GM18858 (cell line): ENCODE measurements at regions not wholly inside any gene's neighbourhood (a gene's known extent, or its start where the extent isn't known, plus 50 kb on each side); places are given as distances from the start of the nearest gene placed in this dataset.

Experiments used
- ATAC-seq: cut with Tn5 transposase; IDR thresholded peaks from one replicate; pipeline ENCODE4 v1.9.1; 2021; ENCODE audit not compliant: unreplicated experiment

DNA sequence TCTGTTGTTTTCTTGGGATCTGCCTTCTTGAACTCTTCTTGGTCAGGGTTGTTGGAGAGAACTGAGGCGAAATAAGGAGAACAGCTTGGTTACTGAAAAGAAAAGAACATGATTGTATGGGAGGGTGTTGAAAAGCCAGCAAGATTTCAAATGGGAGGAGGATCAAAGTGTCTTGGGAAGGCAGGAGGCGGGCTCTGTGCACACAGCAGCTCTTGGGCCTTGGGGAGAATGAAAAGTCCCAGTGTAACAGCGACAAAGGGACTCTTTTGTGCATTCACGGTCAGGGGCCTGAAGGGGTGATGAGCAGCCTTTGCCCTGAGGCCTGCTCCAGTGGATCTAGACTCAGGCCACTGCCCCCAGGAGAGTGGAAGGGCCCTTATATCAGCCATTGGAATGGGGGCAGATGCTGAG is 135.4 kb downstream of the ADAMTS15 start:
- ATAC-seq: no peak

DNA sequence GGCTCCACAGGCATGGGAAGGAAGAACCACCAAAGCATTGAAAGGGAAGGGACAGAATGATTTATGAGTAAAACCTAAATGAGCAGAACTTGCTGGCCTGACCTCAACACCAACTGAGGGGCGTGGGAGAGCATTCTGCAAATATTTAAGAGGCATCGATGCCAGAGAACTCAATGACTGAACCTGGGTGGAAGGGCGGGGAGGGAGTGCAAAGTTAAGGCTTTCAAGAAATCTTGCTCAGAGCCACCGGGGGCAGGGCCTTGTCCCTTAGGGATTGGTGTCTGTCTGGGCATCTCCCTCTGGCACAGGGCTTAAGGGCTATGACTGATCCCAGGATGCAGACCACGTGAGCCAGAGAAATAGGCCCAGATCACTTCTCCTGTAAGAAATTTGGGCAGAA is 137.1 kb downstream of the ADAMTS15 start:
- ATAC-seq: no peak

GRCh38 chr11:130587658-130588057 is 139.2 kb downstream of the ADAMTS15 start:
- ATAC-seq: no peak

DNA sequence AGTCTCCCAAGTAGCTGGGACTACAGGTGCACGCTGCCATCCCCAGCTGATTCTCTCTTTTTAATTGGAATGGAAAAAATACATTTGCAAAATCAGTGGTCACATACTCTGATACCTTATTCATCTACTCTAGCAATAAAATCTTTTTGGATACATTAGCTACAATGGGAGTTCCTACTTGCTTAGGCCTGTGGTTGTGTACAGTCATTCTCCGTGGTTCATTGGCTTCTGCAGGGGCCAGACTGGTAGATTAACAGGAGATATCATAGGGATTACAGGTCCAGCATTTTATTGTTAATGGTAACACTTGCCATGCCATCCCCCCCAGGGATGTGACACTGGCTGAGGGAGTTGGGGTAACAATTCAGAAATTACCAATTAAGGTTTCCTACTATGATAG is 140.0 kb downstream of the ADAMTS15 start:
- no peak for ATAC-seq

- no peak for ATAC-seq
Measured at GRCh38 chr11:130592056-130592455, 143.6 kb downstream of the ADAMTS15 start.

DNA sequence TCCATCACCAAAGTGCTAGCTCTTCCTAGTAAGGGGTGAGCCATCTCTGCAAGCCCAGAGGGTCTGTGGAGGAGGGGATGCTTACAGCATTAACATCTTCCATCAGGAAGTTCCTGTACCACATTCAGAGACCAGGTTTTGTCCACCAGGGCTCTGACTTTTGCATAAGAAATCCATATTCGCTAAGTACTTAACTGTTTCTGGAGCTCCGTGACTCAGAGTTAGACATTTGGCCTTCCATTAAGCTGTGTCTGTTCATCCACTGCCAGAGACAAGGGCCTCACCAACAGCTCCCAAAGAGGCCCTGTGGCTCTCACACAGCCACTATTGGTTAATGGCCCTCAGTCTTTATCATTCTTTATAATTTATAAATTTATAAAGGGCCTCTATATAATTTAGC is 144.6 kb downstream of the ADAMTS15 start:
- no peak for ATAC-seq

DNA sequence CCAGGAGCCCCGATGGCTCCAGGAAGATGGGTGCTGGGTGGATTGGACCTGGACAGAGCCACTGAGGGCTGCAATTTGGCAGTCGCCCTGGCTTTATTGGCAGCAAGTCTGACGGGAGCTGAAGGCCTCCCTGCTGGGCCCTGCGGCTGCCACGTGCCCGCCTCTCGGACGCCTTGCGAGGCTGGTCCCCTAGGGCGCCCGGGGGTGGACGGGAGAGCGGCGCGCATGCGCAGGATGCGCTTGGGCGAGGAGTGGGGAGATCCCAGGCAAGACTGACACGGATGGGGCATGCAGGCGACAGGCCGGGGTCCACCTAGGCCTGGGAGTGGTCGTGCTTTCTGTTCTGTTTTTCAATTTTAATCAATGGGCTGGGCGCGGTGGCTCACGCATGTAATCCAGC is 150.0 kb downstream of the ADAMTS15 start:
- no peak for ATAC-seq

GRCh38 chr11:130599073-130599654 is 150.7 kb downstream of the ADAMTS15 start:
- ATAC-seq: no peak

GRCh38 chr11:130600139-130600538 is 151.7 kb downstream of the ADAMTS15 start:
- ATAC-seq: no peak

DNA sequence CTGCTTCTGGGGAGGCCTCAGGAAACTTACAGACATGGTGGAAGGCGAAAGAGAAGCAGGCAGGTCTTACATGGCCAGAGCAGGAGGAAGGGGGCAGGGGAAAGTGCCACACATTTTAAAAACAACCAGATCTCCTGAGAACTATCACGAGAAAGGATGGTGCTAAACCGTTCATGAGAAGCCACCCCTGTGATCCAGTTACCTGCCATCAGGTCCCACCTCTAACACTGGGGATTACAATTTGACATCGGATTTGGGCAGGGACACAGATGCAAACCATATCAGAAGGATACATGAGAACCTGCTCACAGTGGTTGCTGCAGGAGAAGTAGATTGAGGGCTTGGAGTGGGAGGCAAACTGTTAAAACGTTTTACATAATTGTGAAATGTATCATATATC is 152.2 kb downstream of the ADAMTS15 start:
- no peak for ATAC-seq

DNA sequence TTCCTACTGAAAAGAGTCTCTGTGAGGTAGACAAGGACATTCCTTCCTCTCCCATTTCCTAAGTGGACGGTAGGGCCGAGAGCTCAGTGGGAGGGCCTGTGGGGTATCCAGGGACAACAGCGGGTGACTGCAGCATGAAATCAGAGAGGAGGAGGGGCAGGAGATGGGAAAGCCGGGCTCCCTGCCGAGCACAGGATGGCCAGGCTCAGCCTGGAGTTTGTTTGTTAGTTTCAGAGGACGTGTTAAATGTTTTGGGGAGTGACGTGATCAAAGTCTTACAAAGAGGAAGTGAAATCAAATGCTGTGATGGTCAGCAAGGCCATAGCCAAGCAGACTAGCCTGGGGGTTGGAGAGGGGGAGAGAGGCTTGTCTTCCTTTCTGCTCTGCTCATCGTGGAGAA is 152.7 kb downstream of the ADAMTS15 start:
- ATAC-seq: no peak

DNA sequence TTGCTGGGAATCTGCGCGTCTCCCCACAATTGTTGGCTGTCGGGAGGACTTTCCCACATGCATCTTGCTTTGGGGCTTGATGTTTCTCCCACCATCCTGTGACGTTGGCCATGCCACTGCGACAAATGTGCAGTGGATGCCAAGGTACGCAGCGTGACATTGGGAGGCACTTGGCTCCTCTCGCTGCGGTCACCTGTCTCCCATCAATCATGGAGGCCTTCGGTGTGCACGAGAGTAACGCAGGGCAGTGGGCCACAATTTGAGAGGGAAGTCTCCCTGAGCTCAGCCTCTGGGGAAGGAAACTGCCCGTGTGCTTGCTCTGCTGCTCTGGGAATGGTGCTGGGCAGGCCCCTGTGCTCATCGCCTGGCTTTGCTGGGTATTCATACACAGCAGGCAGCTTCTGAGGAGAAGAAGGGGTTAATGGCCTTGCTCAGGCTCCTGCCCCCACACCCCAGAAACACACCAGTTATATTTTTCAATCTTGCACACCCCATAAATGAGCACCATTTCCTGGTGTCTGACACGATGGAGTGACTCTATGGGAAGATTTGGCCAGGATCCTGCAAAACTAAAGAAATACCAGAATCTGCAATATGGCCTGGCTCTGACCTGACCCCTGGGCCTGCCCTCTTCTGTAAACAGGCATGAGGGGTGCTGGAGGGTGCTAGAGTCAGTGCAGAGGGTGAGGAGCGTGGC is 153.5 kb downstream of the ADAMTS15 start:
- no peak for ATAC-seq

GRCh38 chr11:130602641-130603334 is 154.3 kb downstream of the ADAMTS15 start:
- no peak for ATAC-seq

DNA sequence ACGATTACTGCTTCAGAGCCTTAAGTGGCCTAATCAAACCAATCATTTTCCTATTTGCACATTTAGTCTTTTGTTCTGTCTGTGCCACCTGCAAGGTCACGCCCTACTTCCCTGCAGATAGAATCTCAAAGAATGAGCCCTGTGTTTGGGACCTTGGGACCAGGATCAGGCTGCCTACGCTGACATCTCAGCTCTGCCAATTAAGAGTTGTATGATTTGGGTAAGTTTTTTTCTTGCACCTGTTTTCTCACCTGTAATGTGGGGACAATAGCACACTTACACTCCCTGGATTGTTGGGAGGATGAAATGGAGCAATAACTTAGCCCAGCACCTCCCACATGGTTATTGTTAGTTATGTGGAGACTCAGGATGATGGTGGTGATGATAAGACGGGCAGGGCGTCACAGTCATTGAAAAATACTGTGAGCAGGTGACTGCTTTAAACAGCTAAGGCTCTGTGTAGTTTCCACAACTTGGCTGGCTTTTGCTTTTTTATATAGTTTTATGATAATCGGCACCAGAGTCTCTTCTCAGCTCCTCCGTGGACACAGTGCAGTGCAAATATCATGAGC is 155.0 kb downstream of the ADAMTS15 start:
- ATAC-seq: no peak

GRCh38 chr11:130604606-130605005 is 156.2 kb downstream of the ADAMTS15 start:
- ATAC-seq: no peak

DNA sequence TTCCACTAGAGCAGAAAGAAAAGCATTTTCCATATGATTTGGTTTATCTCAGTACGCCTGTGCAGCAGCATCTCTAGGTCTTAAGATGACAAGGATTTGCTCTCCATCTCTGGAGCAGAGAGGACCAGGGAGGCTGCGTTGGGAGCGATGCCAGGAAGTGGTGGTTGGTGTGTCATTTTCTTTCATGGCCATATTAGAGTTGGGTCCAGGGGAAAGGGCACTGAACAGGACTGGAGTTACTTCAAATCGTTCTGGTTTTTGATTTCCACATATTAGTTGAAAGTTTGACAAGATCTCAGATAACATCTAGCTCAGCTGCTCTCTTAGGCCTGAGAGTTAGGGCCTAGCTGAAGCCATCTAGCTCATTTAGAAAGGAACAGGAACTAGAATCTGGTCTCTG is 157.7 kb downstream of the ADAMTS15 start:
- no peak for ATAC-seq

DNA sequence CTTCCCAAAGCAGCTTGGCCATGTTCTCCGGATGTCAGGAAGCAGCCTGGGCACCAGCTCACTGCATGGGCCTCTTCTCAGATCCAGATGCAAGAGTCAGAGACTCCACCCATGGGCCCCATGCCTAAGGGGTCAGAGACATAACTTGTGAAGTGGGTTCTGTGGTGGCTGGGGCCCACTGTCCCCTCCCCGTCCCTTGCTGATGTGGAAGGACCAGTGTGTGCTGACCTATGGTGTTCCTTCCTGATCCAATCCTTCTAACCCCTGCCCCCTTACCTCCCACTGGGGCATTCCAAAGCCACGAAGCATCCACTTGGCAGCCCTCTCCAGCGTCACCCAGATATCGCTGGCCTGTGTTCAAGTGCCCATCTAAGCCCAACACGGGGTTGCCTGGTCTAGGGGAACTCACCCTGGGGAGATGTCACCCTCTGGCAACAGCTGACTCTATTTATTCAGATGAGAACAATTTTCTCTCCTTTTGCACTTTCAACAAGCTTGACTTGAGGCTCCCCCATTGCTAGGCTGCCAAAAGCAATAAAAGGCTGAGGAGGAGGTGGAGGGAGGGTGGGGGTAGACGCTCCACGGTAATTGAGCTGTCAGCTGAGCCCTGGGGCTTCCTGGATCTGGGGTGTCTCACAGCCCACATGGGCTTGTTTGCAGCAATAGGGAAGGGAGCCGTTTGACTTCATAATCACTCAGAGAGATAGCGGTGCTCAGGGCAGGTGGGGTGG is 158.5 kb downstream of the ADAMTS15 start:
- ATAC-seq: no peak

DNA sequence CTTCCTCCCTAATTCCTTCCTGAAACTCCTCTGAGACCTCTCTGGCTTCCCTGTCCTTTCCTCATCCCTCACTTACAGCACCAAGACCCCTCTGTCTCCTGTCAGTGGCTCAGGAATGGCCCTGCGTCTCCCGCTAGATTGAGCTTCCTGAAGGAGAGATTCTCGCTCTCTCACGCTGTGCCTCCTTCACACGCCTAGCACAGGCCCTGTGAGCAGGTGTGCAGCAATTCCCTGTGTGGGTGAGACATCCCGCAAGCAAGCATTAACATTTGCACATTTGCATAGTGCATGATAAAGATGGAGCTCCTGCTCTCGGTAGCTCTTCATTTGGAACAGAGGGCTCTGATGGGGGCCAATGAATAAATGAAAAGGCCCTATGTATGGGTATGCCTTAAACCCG is 159.8 kb downstream of the ADAMTS15 start:
- no peak for ATAC-seq

- ATAC-seq: no peak
Measured at GRCh38 chr11:130609121-130610035, 160.9 kb downstream of the ADAMTS15 start.

GRCh38 chr11:130611791-130612251 is 163.4 kb downstream of the ADAMTS15 start:
- no peak for ATAC-seq
